Gastroesophageal sphincter (tissue), 4 donors: ENCODE measurements at regions not wholly inside any gene's neighbourhood (a gene's known extent, or its start where the extent isn't known, plus 50 kb on each side); places are given as distances from the start of the nearest gene placed in this dataset.

ENCODE experiments used
- ATAC-seq: fragments of 150-250 bp; one replicate; pipeline ENCODE4 v1.9.1; 2016; ENCODE audit warnings: mild to moderate bottlenecking, moderate library complexity
- H3K27ac ChIP-seq, 4 donors: fragments of 200-600 bp; sonication (generic) in 3 of 4; 1 replicate in 3 of 4; 2 replicates in 1 of 4; pipeline ENCODE4 v1.5.1; 2016 to 2019
- H3K27me3 ChIP-seq: fragments of 200-600 bp; sonication (generic); one replicate; pipeline ENCODE4 v1.5.1; 2019
- H3K36me3 ChIP-seq, 2 donors: fragments of 200-600 bp; sonication (generic); one replicate each; pipeline ENCODE4 v1.5.1; 2019; ENCODE audit warnings: control low read depth in 1 of 2
- H3K4me1 ChIP-seq, 3 donors: fragments of 200-600 bp; sonication (generic); 1 replicate in 2 of 3; 2 replicates in 1 of 3; pipeline ENCODE4 v1.5.1; 2016 to 2019; ENCODE audit warnings: control low read depth in 2 of 3
- H3K4me3 ChIP-seq, 2 donors: fragments of 200-600 bp; sonication (generic); one replicate each; pipeline ENCODE4 v1.5.1; 2019; ENCODE audit warnings: mild to moderate bottlenecking in 1 of 2, moderate library complexity in 1 of 2
- H3K9me3 ChIP-seq, 3 donors: fragments of 200-600 bp; sonication (generic); one replicate each; pipeline ENCODE4 v1.5.1; 2017 to 2019; ENCODE audit warnings: control low read depth in 2 of 3
- EP300 ChIP-seq: sonication (generic); formaldehyde crosslinking; IDR thresholded peaks from one replicate; pipeline ENCODE4 v1.6.1; 2017; ENCODE audit warnings: antibody characterized with exemption, mild to moderate bottlenecking
- POLR2A ChIP-seq, 2 donors: fragments of 450-650 bp; IDR thresholded peaks; one replicate each; pipeline ENCODE4 v1.6.1; 2017; ENCODE audit warnings: antibody characterized with exemption in 2 of 2, mild to moderate bottlenecking in 2 of 2, moderate library complexity in 1 of 2
- POLR2AphosphoS5 ChIP-seq: sonication (generic); formaldehyde crosslinking; IDR thresholded peaks from one replicate; pipeline ENCODE4 v1.6.1; 2017; ENCODE audit warnings: antibody characterized with exemption
- WGBS, 2 donors: methylation state at CpG; one replicate each; pipeline ENCODE4 v1.1.5; 2018; ENCODE audit warnings: low coverage in 1 of 2; 5-methylcytosine and 5-hydroxymethylcytosine counted together
- TF ChIP-seq, protein P1 (sequence below), 4 experiments: fragments of 200-600 bp in 2 of 4; fragments of 450-650 bp in 2 of 4; sonication (generic) in 1 of 4; IDR thresholded peaks; one replicate each; pipeline ENCODE4 v1.5.1; 2017 to 2019; ENCODE audit warnings: antibody characterized with exemption in 4 of 4, mild to moderate bottlenecking in 2 of 4, moderate library complexity in 2 of 4

DNA sequence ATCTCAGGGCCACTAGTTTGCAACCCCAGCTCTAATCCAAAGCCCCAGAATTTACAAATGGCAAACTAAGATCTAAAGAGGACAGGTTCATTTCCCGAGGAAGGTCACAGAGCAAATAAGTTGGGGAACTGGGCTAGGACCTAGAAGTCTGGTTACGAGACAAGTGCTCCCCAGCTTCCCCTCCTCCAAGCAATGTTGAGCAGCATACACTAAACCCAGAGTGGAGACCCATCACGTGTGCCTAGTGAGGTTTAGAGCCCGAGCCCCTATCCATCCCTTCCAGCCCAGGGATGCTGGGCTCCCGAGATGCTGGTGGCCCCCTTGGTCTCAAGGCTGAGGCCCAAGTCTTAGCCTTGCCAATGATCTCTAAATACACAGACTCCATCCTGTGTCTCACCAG is 209.5 kb upstream of the ZMIZ1 start:
- Histone ChIP-seq H3K4me1 (peaks cover 0 to 12% (median 0%) of the 10 kb centered on the region in 3 donors), H3K4me3 (no peak overlapping the region), H3K9me3 (no peaks in the 10 kb centered on the region), H3K36me3 (no peaks in the 10 kb centered on the region), H3K27ac (no peak overlapping the region), H3K27me3 (no peaks in the 10 kb centered on the region)
- ATAC-seq, result no peak
- WGBS, 2 donors, result 100% methylated on average over 2 of the region's 5 CpGs; no CpG with 5 or more reads in 1 of the 2 donors
- TF ChIP-seq, protein P1, sequence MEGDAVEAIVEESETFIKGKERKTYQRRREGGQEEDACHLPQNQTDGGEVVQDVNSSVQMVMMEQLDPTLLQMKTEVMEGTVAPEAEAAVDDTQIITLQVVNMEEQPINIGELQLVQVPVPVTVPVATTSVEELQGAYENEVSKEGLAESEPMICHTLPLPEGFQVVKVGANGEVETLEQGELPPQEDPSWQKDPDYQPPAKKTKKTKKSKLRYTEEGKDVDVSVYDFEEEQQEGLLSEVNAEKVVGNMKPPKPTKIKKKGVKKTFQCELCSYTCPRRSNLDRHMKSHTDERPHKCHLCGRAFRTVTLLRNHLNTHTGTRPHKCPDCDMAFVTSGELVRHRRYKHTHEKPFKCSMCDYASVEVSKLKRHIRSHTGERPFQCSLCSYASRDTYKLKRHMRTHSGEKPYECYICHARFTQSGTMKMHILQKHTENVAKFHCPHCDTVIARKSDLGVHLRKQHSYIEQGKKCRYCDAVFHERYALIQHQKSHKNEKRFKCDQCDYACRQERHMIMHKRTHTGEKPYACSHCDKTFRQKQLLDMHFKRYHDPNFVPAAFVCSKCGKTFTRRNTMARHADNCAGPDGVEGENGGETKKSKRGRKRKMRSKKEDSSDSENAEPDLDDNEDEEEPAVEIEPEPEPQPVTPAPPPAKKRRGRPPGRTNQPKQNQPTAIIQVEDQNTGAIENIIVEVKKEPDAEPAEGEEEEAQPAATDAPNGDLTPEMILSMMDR (IDR thresholded peaks at IDR 0.05), result no peak
- TF ChIP-seq EP300 (no peak), POLR2AphosphoS5 (no peak), POLR2A (IDR thresholded peaks at IDR 0.05) (no peak)

DNA sequence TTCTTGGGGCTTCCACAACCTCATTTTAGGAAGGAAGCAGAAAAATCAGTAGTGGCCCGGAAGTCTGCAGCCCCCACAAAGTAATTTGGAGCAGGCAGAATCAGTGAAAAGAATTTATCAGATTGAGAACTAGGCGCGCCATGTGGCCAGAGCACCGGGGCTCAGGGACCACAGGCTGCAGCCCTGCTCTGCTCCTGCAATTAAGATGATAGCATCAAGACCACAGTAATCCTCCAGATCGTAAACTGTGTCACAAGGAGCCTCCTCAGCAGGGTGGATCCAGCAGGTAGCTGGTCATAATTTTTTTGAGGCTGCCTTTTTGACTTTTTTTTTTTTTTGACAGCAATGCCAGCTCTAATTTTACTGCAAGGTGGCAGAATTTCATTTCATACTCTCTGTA is 209.0 kb upstream of the ZMIZ1 start:
- no peak for TF ChIP-seq EP300
- TF ChIP-seq POLR2AphosphoS5, result no peak
- TF ChIP-seq, protein P1 (IDR thresholded peaks at IDR 0.05), result no peak
- TF ChIP-seq POLR2A (IDR thresholded peaks at IDR 0.05), result no peak
- Histone ChIP-seq H3K4me1 (peaks cover 0 to 12% (median 0%) of the 10 kb centered on the region in 3 donors), H3K9me3 (no peaks in the 10 kb centered on the region), H3K36me3 (no peaks in the 10 kb centered on the region), H3K27ac (no peak overlapping the region), H3K4me3 (no peak overlapping the region), H3K27me3 (no peaks in the 10 kb centered on the region)
- no peak for ATAC-seq
- WGBS, 2 donors, result 86 to 100% methylated on average over 1 to 4 of the region's 5 CpGs

DNA sequence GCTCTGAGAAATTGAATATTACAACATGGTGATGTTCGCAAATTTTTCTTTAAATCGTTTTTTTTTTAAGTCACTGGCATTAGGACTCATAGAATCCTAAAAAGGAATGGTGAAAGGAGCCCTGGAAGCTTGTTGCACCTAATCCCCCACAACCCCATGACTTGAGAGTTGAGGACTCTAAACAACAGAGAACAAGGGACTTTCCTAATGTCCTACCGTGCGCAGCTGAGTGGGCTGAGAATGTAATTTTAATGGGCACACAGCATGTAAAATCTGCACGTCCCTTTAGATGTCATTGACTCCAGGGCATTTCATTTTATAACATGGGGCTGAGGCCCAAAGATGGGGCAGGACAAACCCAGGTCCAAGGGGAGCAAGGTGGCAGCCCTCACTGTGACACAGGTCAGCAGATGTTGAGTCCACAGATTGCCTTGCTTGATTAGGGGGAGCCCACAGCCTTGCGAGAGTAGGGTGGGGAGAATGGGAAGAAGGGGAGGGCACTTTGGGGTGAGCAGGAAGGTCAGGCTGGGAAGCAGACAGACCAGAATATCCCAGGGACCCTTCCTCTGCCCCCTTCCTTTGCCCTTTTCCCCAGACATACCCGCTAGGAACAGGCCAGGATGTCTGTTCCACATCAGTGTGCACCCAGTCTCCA is 208.4 kb upstream of the ZMIZ1 start:
- WGBS, 2 donors, result 86 to 88% methylated on average over 5 to 6 of the region's 7 CpGs
- no peak overlapping the region for H3K4me3 ChIP-seq
- H3K36me3 ChIP-seq, result no peaks in the 10 kb centered on the region
- ATAC-seq, result no peak
- H3K27ac ChIP-seq, result no peak overlapping the region
- H3K9me3 ChIP-seq, result no peaks in the 10 kb centered on the region
- no peak for TF ChIP-seq POLR2AphosphoS5
- TF ChIP-seq POLR2A (IDR thresholded peaks at IDR 0.05), result no peak
- TF ChIP-seq EP300, result no peak
- peaks cover 0 to 17% (median 2%) of the 10 kb centered on the region in 3 donors for H3K4me1 ChIP-seq
- no peaks in the 10 kb centered on the region for H3K27me3 ChIP-seq

DNA sequence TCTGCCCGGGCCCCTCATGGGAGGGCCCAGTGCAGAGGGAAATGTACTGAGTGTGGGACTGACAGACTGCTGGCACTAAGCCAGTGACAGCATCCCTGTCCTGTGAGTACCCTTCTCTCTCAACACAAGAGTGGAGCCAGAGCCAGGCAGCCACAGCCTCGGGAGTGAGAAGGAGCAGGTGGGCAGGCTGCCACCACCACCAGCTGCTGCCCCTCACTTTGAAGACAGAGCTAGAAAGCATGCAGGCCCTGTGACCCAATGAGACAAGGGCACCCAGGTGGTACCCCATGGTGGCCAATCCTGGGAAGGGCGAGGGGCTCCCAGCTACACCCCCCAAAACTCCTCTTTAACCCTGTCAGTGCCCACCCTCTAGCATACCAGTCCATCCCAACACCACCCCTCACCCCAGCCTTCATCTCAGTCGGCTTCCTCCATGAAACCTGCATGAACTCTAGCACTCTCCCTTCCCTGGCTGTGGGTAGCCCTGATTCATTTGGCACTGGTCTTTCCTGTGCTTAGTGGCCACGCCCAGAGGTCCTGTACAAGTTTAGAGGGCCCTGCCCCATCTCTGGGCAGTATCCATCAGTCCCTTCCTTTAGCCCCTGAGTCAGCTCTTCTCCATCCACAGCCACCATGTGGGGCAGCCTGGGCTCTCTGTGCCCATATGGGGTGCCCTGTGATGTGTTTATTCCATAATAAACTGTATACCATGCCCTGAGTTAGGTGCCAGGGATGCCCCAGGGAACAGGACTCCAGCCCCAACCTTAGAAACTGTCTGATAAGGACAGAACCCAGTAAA is 207.0 kb upstream of the ZMIZ1 start:
- Histone ChIP-seq H3K36me3 (no peaks in the 10 kb centered on the region), H3K4me3 (no peak overlapping the region), H3K27ac (no peak overlapping the region), H3K9me3 (no peaks in the 10 kb centered on the region), H3K4me1 (peaks cover 0 to 15% (median 7%) of the 10 kb centered on the region in 3 donors), H3K27me3 (no peaks in the 10 kb centered on the region)
- WGBS, 2 donors, result 67 to 93% methylated on average over 2 of the region's 5 CpGs
- no peak for ATAC-seq
- TF ChIP-seq EP300 (no peak), POLR2AphosphoS5 (no peak), POLR2A (IDR thresholded peaks at IDR 0.05) (no peak)
- TF ChIP-seq, protein P1 (IDR thresholded peaks at IDR 0.05), result no peak

DNA sequence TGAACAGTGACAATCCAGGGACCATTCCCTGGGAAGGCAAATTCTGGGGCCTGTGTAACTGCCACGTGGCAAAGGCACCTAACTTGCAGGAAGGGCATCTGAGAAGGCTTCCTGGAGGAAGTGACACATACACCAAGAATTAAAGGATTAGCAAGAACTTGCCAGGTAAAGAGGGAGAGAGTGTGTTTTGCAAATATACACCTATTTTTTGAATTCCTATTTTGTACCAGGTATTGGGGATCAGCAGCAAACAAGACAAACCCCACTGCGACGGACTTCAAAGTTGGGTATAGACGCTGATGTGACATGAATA is 206.5 kb upstream of the ZMIZ1 start:
- Histone ChIP-seq H3K4me3 (no peak overlapping the region), H3K27me3 (no peaks in the 10 kb centered on the region), H3K36me3 (no peaks in the 10 kb centered on the region), H3K27ac (no peak overlapping the region), H3K4me1 (peaks cover 0 to 13% (median 7%) of the 10 kb centered on the region in 3 donors), H3K9me3 (no peaks in the 10 kb centered on the region)
- no peak for ATAC-seq
- TF ChIP-seq POLR2AphosphoS5 (no peak), EP300 (no peak), POLR2A (IDR thresholded peaks at IDR 0.05) (no peak)
- TF ChIP-seq, protein P1 (IDR thresholded peaks at IDR 0.05), result no peak
- 0 to 87% methylated on average over 1 to 4 of the region's 4 CpGs for WGBS, 2 donors
